Stimulated activated CD8-positive, alpha-beta memory T cell treated with anti-CD3 and anti-CD28 coated beads, Interleukin-12 subunit alpha, Interleukin-12 subunit beta, amount 100 ng/mL, for 4 hours (primary cell): ENCODE measurements at regions not wholly inside any gene's neighbourhood (a gene's known extent, or its start where the extent isn't known, plus 50 kb on each side); places are given as distances from the start of the nearest gene placed in this dataset.
"Not testable (repeated sequence)": the region's sequence is repeated elsewhere in the genome, so short reads cannot be mapped to it uniquely, and the experiment has no call there.

Source experiments
- DNase-seq: peaks from one replicate; pipeline ENCODE4 v3.0.0-alpha.2; 2020; ENCODE audit warnings: low read depth

DNA sequence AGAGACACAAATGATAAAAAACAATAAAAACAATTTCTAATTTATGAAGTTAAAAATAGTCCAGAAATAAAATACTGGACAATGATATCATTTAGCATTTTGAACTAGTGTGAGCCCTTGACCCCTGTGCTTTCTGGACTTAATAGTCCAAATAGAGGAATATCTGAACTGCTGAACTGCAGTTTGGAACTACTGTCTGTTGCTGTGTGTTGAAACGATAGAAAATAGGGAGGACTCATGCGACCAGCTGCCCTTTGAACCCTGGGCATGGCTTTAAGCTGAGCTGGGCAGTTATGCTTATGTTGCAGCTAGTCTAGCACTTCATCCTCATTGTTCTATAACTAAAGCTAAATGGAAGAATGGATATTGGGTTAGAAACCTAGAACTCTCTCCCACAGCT lies 99.5 kb downstream of the FMR1NB start:
- no peak for DNase-seq

DNA sequence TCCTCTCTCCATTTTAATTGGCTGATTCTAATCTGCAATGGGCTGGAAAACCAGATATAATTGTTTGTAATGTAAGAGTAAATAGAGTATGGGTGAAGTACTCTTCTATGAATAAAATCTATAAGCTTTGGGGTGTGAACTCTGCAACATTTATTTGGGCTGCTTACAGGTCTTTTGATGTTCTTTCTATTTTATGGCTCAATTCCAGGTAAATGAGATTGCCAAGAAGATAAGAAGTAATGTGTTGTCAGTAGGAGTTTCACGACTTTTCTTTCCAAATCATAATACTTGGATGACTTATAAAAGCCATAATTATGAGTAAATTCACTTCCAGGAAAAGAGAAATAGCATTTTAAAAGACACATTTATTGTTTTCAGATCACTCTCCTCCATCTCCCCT lies 103.5 kb downstream of the FMR1NB start:
- DNase-seq: no peak

DNA sequence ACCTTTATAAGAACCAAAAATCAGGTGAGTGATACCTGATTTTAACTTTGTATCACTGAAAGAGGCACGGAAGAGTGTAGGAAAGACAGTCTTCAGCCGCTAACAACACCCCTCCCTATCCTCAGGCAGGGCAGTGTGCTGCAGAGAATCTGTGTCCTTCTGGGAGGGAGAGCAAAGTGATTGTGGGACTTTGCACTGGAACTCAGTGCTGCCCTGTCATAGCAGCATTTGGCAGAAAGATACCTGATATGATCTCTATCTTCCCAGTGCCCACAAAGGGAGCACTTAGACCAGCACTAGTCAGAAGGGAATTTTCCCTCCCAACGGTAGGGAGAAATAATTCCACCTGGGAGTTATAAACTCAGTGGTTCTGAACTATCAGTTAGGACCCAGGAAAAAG lies 139.0 kb downstream of the FMR1NB start:
- no peak for DNase-seq

DNA sequence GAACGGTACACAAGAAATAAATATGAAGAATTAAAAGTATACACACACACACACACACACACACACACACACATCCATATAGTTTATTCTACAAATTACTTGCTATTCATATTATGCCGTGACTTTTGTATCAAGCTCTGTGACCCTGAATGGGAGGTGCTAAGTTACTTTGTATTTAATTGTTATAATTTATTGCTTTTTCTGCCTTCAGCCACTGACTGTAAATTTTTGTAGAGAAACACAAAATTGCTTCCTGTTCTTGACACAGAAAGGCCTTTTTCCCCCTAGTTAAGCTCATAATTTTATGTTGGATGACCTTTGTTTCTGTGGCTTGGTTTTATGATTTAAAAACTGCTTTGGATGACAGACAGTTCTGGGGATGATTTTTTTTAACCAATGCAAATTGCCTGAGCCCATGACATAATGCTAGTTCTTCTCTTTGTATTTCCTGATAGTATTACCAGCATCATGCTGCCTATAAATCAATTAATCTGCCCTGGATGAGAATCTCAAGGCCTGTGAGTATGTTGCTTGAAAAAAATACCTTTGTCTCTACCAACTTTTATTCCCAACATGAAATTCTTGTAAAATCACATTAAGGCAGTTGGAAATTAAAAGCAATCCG lies 140.0 kb downstream of the FMR1NB start:
- no peak for DNase-seq

DNA sequence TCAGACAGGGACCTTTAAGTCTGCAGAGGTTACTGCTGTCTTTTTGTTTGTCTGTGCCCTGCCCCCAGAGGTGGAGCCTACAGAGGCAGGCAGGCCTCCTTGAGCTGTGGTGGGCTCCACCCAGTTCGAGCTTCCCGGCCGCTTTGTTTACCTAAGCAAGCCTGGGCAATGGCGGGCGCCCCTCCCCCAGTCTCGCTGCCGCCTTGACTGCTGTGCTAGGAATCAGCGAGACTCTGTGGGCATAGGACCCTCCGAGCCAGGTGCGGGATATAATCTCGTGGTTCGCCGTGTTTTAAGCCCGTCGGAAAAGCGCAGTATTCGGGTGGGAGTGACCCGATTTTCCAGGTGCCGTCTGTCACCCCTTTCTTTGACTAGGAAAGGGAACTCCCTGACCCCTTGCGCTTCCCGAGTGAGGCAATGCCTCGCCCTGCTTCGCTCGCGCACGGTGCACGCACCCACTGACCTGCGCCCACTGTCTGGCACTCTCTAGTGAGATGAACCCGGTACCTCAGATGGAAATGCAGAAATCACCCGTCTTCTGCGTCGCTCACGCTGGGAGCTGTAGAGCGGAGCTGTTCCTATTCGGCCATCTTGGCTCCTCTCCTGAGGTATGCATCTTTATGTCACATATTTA lies 147.9 kb downstream of the FMR1NB start:
- not testable (repeated sequence) for DNase-seq

DNA sequence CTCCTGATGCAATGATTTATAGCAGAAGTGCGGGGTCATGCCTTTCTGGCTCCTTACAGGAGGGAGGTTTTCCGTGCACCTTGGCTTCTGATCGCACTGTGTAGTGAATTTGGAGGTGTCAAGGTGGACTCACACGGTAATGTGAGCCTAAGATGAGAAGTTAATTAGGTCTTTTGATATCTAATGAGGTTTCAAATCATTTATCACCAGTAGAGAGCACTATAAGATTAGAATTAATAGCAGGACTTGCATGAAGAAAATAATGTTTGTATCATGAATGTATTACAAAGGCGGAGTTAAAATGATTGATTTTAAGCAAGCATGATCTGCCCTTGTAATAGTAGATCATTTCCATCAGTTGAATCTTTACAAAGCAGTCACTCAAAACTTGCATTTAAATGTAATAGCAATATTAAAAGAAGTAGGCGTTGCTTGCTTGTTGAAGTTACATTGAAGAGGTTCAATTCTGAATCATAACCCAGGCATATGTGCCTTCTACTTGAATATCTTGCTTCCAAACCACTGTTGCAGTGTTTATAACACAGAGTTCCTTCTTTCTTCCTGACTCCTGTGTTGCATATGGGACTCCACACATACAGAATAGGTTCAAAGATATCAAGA lies 152.1 kb downstream of the FMR1NB start:
- no peak for DNase-seq

DNA sequence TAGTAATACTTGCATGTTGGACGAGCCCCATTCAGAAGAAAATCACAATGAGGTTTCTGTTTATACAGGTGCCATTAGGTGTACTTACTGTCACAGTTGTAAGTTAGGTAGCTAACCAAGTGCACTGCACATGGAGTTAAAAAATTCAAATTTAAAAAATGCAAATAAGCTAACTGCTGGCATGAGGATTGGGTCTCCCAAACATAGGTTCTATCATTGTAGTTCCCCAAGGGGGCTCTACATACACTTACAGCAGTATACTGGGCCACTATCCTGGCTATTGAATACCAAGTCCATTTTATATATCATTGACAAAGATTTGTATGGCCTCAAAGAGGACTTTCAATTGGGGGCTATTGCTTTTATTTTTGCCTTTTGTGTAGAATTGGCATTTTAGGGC lies 153.4 kb downstream of the FMR1NB start:
- no peak for DNase-seq

DNA sequence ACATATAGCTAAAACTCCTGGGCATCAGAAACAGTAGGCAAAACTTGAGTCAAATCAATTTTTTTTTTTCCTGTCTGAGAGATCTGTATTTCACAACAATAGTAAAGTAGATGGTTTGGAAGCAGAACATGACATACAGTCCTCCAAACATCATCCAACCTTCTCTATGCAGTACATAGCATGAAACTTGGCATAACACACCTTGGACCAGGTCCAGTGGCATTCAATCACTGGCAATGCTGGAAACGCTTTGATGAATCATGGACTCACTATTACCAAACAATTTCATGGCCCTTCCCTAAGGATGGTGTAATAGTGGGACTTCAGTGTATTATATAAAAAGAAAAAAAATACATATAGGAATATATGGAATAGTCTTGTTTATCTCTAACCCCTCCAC lies 154.6 kb downstream of the FMR1NB start:
- no peak for DNase-seq

DNA sequence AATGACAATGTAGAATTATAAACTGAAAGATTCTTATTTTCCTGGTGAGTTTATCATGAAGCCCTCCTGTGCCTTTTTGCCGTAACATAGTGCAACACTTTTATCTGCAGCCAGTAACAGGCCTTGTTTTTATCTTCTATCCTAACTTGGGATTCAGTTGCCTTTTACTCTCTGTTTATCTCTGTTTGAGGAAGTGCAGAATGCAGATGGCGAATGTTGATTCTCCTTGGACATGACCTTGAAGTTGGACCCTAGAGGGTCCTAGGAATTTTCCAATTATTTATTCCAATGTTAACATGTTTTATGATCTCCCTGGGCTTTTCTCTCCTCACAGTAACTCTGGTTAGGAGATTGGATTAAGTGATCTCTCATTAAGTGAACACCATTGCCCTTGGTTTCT lies 165.0 kb downstream of the FMR1NB start:
- DNase-seq: no peak

DNA sequence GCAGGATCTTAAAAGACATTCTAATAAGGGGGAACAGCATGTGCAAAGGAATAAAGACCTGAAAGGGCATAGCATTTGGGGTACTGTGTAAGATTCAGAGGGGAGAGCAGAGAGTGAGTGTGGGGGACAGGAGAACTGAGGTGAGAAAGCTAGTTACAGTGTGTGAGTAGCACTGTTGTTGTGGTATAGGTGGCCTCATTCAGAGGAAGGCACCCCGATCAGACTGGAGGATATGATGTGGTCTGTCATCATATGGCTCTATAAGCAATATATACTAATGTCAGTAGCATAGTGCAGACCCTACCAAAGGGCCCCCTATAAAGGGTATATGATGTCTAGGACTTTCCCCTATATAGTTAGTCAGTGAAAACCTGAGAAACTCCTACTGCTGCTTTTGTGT lies 175.8 kb downstream of the FMR1NB start:
- DNase-seq: no peak

DNA sequence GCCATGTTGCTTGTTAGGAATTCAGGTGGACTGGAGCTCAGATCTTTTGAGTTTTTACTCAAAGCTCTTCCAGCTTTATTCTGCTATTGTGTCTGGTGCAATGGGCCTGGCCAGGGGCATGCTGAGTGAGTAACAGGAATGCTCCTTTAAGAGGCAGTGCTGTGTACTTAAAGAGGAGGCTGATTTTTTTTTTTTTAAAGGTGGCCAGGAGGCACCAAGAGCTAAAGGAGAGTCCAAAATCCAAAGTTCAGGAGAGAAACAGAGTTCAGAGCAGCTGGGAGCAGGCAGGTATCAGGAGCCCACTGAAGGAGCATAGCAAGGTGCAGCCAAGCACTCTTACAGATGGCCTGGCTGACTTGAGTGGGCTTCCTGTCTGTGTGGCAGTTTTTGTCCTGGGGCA lies 178.7 kb downstream of the FMR1NB start:
- DNase-seq: no peak

DNA sequence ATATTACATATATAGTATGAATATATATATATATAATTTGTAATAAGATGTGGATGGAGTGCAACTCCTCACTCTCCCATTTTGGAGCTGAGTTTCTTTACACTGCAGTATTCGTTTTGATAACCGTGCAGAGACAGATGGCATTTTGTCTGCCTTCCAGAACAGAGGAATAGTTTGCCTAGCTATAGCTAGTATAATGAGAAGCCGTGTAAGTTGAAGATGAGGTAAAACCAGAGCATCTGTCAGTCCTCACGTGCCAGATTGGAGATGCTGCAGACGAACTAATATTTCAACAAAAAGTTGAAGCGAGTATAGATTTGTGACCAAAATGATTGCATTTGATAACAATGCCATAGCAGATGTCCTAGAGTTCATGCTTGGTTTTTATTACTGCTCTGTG lies 180.6 kb downstream of the FMR1NB start:
- DNase-seq: no peak

DNA sequence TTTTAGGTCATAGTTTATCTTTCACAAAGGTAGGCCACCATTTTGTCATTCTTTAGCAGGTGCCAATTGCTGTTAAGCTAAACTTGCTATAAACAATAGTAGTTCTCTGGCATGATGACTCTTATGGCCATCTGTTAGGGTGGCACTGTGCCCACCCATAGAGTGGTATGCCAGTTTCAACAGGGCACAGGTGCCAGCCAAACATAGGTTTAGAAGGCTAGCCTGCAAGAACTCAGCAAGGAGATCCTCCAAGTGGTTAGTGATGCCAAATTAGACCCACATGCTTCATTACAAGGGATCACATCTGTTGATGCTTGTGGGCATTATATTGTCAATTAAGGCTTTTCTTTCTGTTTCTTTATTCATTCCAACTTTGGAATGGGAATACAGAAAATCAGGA lies 204.5 kb downstream of the FMR1NB start:
- DNase-seq: no peak

DNA sequence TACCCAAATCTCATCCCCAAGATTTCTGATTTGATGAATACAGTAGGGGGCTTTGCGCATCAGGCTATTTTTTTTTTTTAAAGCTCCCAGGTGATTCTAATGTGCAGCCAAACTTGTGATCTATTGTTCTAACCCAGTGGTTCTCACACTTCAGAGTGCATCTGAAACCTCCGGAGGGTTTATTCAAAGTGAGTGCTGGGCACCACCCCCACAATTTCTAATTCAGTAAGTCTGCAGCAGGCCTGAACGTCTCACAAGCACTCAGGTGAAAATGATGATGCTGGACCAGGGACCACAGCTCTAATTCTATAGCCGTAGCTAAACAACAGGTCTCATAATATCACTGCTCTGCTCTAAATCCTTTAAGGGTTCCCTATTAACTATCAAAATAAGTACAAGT lies 211.4 kb downstream of the FMR1NB start:
- DNase-seq: no peak

DNA sequence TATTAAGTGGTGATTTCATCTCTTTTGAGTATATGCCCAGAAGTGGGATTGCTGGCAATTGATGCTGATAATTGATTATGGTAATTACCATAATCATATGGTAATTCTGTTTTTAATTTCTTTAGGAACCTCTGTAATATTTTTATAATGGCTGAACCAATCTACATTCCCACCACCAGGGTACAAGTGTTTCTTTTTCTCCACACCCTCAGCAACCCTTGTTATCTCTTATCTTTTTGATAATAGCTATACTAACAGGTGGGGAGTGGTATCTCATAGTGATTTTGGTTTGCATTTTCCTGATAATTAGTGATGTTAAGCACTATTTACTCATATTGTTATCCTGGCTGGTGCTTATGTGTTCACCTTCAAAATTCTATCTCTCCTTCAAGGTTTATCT lies 212.6 kb downstream of the FMR1NB start:
- DNase-seq: no peak

DNA sequence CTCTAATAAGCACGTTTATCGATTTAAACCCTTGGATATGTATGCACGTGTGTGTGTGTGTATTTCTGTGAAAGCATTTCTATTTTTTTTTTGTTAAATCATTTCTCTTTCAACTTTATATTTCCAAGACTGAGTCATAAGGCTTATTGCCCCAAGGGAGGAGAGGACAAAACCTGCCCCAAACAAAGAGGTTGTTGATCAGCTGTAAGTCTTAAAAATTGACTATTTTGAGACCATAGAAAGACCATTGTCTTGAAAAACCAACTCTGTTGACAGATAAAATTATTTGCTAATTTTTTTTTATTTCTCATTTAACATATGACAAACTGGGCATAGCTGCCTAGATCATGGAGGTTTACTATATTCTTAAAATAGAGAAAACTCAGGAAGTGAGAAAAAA lies 222.4 kb downstream of the FMR1NB start:
- no peak for DNase-seq

DNA sequence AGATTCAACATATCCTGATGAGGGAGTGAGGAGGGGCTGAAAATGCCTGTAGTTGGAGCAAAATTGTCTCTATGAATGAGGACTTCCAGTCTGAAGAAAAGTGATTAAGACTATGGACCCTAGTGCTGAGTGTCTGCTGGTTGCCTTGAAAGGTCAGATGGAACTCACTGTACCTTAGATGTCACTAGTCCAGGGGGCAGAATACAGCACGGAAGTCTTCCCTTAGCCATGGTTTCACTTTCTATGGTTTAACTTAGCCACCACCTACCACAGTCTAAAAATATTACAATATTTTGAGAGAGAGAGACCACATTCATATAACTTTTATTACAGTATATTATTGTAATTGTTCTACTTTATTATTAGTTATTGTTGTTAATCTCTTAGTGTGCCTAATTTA lies 223.1 kb downstream of the FMR1NB start:
- no peak for DNase-seq

DNA sequence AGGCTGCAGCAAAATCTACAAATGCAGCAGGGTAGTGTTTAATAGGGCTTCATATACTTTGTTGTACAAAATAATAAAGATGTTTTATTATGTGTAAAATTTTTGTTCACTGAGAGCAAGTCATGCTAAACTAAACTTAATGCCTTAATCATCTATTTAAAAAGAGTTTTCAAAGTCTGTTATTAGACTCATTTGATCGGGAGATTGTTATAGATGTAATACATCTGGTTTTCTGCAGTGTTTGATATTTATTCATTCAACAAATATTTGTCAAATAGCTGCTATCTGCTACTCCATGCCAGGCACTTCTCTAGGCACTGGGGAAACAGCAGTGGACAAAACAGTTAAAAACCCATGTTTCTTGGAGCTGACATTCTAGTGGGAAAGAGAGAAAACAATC lies 233.6 kb downstream of the FMR1NB start:
- DNase-seq: no peak

DNA sequence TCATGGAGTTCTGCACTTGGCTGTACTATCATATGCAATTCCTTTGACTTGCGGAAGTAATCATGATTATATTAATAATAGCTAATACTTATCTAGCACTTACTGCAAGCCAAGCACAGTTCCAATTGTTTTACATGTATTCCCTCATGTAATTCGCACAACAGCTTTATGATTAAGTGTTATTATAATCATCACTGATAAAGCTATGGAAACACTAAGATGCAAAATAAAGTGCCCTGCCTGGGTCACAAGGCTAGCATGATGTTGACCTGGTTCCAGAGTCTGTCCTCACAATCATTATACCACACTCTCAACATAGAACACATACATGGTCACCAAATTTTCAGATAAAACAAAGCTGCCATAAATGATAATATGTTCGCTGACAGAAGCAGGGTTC lies 234.6 kb downstream of the FMR1NB start:
- no peak for DNase-seq

DNA sequence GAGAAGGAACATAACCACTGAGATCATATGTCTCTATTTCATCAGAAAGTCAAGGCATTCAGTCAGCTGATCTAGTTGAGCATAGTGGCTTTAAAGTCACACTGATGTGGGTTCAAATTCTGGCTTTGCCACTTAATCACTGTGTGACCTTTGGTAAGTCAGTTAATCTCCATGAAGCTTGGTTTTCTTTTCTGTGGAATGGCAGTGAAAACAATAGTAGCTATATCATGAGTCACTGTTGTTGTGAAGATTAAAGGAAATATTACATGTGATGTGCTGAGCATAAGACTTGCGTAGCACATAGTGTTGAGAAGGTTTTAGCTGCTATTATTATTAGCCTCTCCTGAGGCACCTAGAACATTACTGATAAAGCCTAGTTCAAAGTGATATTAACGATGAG lies 242.2 kb downstream of the FMR1NB start:
- DNase-seq: no peak

DNA sequence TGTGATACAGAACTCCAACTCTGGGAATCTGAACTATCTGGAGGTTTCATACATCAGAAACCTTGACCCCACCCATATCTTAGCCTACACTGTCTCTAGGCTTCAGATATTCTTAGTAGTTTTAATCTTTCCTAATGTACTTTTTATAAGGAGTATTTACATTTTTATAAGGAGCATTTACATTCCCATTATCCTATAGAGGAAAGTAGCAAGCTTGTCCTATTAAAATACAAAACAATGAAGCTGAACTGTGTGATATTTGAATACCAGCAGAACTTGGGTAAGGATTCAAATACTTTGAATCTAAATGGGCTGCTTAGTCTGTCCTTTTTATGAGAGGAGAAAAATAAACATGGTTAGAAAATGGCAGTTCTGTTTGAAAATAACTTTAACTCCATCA lies 247.4 kb downstream of the FMR1NB start:
- DNase-seq: no peak

DNA sequence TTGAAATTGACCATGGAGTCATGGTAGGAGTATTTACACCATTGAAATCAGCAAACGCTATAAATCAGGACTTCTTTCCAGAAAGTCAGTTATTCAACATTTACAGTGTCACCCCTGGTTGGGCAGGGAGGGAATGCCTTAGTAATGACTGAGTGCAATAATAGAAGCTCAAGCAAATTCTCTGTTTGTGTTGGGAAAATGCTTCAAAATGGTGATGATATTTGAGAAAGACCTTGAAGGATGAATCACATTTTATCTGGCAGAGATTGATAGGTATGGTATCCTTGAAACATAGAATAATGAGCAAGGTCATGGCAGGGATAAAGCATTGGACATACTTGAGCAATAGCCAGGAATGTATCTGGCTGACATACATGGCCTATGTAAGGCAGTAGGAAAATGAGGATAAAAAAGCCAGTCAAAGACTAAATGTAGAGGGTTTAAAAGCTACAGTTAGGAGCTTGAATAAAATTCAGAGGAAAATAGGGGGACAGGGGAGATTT lies 248.7 kb downstream of the FMR1NB start:
- no peak for DNase-seq

DNA sequence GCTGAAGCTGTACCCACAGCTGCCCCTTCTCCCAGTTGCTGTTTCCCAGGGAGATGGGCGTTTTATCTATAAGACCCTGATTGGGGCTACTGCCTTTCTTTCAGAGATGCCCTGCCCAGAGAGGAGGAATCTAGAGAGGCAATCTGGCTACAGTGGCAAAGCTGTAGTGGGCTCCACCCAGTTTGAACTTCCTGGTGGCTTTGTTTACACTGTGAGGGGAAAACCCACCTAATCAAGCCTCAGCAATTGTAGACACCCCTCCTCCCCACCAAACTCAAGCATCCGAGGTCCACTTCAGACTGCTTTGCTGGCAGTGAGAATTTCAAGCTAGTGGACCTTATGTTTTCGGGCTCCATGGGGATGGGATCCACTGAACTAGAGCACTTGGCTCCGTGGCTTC lies 240.4 kb upstream of the AFF2 start:
- no peak for DNase-seq

DNA sequence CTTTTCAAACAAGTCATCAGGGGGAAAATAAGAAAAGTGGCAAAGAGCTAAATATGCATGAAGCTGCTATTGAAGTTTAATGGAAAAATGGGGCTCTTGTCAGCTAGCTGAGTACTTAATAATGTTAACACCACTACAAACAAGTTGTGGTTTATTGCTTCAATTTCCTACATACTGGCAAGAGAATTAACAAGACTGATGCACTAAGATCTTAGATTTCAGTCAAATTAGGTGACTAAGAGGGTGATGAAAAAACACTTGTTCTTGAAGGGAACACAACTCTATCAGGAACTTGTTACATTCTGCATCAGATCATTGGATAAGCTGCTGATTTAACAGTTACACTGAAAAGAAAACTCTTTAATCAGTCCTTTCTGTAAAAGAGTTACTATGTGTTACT lies 234.6 kb upstream of the AFF2 start:
- DNase-seq: no peak
